Suppressor macrophage treated with lipopolysaccharide for 4 hours (primary cell): ENCODE measurements at regions not wholly inside any gene's neighbourhood (a gene's known extent, or its start where the extent isn't known, plus 50 kb on each side); places are given as distances from the start of the nearest gene placed in this dataset.

Experiments used
- DNase-seq: peaks from one replicate; pipeline ENCODE4 v3.0.0-alpha.2; 2020

DNA sequence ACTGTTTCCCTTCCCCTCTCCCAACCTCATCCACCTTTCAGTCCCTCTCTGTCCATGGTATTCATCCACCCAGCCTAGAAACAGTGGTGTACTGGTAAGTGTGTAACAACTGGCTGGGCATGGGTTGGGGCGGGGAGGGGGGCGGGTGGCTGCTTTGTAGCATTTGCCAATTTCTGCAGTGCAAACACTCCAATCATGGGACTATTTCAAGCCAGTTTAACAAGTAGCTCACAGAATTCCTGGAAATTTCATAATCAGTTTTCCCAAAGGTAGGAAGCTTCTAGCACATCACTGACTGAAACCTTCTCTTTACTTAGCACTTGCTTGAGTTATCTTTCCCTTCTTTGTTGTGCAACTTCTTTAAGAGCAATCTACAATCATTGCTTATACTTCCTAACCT, 100.8 kb upstream of the WASF3 start:
- no peak for DNase-seq

DNA sequence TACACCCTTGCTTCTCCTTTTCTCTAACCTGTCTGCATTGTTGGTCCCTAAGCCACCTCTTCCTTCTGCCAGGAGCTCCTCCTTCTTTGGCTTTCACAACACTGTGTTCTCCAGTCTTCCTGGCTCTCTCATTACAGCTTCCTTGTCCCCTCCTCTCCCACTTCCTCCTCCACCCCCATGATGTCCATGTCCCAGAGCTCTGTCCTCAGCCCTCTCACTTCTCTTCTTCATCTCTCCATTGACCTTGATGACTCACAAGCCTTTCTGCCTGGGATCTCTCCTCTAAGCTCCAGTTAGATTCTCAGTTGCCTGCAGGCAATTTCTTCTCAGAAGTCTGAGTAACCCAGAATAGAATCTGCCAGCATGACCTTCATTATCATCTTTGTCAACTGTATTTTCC, 100.3 kb upstream of the WASF3 start:
- no peak for DNase-seq

DNA sequence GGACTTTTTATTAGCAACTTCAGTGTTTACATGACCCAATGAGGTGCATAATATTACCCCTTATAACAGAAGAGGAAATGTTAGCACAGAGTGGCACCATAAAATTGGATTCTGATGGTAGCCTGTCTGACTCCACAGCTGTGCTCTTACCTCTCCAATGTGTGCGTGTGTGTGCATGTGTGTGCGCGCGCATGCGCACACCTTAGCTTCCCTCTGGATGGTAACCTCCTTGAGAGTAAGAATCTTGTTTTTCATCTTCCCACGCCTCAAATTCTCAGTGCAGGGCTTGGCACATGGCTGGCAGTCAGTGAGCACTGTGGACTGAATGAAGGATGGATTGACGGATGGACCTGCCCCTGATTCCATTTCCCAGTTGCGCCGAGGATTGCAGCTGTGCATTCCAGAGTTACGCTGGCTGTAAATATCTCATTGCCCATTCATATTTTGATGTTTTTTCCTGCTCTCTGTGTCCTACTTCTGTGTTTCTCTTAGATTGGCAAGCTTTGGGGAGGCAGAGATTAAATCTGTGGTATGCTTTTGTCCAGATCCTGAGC, 99.2 kb upstream of the WASF3 start:
- no peak for DNase-seq

DNA sequence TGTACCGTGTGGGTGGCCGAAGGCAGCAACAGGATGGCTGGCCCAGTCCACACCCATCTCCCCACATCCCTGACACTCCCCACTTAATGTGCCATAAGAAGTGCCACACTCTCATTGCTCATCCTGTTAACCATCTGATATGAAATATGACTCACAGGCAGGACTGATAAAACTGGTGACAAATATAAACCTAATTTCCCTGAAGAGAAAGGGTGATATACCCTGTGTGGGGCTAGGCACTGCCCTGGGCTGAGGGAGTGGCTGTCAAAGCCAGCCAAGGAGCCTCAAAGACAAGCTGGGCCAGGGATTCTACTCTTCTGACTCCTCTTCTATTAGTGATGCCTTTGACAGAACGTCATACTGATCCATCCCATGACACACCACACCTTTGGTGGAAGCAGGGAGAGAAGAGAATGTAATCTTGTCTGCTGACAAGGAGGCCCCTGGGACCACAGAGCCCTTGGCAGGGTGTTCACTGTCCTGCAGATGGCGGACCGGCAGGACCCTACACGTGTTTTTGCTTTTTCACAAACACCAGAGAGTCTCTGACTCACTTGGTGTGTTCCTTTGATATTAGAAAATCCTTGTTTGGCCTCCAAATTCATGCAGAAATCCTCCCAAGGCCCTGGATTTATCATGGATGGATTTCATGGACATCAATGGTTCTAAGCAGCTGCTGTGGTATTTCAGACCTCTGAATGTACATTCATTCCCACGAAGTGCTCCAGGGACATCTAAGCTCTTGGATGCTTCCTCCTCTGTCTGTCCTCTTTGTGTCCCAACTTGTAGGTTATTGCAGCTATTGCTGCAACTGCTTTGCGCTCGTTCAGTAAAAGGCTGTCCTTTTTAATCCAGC, 98.0 kb upstream of the WASF3 start:
- no peak for DNase-seq

DNA sequence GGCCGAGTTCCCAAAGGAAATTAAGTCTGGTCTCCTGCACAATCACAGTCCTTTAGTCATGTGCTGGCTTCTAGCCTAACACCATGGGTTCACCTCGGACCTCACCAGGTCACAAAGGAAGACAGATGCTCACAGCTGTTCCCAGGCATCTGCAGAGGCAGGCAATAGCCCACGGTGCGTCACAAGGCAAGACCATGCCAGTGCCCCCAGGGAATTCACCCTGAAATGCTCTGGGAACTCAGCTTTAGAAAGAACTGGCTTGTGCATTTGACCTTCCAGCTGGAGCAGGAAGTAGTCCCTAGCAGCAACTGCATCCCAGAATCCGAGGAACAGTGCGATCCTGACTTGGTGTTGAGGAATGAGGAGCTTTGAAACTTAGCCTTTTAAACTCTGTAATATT, 96.8 kb upstream of the WASF3 start:
- DNase-seq = no peak

DNA sequence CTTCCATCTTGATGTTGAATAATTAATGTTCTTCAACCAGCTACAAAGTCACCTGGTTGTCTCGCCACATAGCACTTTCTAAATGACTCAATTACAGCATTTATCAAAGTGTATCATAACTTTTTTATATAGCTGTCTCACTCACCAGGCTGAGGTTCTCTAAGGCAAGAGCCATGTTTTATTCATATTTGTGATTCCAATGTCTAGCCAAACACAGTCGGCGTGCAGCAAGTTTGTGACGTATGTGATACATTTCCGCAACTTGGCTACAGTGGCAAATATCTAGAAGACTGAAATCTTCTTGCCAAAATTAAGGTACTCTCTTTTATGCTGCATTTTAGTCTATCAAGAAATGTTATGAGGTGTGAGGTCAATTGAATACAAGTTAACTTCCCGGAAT, 94.2 kb upstream of the WASF3 start:
- DNase-seq = no peak

DNA sequence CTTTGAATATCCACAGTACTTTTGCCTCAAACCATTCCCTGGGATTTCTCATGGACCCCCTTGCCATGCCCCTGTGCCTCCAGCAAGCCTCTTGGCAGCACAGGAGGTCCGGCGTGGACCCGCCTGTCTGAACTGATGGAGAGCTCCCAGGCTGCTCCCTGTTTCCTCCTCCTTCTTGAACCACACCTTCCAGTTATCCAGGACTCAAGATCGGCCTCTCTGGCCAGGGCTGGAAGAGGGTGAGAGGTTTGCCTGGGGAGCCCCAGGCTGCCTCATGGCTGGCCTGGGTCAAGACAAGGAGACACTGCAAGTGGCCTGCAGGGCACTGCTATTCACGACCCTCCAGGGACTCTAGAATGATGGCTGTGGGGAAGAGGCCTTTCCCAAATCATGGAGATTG, 93.6 kb upstream of the WASF3 start:
- DNase-seq = no peak

DNA sequence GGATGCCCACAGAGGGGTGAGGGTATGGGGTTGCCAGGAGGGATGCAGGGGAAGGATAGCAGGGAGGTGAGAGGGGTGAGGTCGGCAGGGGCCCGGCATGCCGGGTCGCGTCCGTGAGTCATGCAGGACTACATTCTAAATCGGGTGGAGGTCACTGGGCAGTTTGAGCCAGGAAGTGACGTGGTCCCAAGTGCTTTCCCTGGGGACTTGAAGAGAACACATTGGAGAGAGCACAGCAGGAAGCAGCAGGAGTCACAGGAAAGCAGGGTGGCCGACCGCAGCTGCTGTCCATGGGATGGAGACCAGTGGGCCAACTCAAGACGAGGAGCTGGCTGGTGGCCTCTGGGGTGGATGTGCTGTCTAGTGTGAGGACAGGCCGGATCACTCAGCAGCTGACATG, 92.0 kb upstream of the WASF3 start:
- no peak for DNase-seq

DNA sequence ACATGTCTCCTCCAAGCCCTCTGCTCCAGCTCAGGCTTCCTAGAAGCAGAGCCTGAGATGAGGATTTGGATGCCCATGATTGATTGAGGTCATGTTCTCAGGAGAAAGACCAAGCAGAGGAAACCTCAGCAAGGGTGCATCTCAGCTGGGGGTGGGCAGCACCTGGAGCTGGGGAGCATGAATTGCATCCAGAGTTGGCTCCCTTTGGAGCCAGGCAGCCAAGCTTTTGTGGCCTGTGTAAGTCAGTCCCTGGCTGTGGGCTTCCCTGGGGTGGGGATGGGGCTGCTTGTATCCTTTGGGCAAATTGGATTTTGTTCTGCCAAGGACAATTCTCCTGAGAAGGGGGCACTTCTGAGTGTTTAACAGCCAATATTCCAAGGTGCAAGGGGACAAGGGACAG, 91.5 kb upstream of the WASF3 start:
- no peak for DNase-seq

DNA sequence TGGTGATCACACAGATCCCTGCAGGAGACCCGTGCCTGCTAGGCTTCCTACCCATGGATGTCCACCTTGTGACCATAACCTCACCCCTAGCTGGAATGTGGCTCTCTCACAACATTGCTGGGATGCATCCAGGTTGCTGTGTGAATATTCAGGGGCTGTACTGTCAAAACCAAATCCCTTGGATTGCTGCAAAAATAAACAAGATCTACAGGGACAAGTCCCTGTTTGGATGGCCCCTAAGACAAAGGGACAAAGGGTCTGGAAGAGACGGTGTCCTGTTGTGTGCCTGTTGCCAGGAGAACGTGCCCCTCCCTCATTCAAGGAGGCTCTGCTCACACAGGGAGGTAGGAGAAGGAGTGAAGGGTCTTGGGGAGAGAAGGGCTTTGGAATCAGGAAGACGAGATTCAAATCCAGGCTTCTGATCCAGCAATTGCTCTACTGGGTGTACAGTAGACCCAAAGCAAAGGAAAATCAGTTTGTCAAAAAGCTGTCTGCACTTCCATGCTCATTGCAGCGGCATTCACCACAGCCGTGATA, 89.2 kb upstream of the WASF3 start:
- no peak for DNase-seq

DNA sequence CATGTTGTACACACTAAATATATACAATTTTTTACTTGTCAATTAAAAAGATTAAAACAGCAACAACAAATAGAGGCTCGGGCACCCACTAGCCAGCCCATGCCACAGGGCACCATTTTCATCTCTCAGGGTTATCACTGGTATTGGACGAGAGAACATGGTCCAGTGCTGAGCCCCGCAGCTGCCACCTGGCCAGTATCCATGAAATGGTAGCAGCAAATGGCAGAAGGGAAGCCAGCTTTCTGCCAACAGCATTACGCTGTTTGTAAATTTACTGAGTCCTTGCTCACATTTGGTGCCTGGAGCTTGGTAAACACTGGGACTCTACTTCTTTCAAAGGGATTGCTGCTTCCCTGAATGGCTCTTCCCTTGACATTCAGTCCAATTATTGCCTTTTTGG, 87.9 kb upstream of the WASF3 start:
- DNase-seq = no peak

DNA sequence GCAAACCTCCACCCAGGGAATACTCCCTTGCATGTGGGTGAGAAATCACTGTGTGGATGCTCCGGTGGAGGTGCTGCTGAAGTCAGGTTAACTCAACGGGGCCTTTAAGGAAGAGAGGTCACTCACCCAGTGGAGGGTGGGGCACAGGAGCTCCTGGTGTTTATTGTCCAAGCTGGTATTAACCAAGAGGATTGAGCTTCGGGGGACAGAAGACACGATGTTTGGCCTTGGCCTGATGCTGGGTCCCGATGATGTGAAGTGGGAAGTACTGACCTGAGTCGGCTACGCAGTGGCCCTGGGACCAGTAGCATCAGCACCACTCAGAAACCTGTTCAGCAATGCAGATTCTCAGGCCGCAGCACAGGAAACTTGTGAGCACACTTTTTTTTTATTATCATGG, 85.7 kb upstream of the WASF3 start:
- DNase-seq = no peak

DNA sequence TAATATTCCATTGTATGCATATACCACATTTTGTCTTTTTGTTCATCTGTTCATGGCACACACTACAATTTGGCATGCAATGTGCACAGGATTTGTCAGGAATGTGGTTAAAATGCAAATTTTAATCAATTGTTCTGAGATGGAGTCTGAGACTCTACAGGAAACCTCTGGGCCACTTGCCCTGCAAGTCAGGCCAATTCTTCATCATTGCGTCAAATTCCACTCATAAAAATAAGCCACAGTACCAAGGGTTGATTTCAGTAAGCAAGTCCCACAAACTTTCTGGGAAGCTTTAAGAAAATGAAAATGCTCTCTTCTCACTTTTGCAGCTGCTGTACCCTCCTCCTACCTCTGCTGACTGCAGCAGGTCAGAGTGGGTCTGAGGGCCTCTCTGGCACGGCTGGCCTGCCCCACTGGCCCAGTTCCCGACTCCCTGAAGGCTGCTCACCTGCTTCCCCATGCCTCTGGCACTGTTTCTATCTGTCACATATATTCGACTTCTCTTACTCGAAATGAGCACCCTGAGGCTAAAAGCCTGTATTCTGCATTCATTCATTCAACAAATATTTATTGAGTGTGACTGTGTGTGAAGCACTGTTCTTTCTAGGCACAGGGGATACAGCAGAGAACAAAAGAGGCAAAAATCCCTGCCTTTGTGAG, 83.8 kb upstream of the WASF3 start:
- no peak for DNase-seq

DNA sequence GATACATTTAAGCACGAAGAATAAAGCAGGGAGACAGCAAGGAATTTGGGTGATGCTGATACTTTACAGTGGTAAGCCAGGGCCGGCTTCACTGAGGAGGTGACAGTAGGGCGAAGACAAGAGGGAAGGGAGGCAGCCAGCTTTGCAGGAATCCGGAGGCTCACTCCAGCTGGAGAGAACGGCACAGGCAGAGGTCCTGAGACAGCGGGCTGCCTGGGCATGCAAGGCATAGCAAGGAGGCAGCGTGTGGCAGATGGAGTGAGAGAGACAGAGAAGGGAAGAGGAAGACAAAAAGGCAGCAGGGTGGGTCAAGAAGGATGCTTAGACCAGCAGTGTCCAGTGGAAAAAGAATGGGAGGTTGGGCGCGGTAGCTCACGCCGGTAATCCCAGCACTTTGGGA, 83.2 kb upstream of the WASF3 start:
- DNase-seq = no peak

DNA sequence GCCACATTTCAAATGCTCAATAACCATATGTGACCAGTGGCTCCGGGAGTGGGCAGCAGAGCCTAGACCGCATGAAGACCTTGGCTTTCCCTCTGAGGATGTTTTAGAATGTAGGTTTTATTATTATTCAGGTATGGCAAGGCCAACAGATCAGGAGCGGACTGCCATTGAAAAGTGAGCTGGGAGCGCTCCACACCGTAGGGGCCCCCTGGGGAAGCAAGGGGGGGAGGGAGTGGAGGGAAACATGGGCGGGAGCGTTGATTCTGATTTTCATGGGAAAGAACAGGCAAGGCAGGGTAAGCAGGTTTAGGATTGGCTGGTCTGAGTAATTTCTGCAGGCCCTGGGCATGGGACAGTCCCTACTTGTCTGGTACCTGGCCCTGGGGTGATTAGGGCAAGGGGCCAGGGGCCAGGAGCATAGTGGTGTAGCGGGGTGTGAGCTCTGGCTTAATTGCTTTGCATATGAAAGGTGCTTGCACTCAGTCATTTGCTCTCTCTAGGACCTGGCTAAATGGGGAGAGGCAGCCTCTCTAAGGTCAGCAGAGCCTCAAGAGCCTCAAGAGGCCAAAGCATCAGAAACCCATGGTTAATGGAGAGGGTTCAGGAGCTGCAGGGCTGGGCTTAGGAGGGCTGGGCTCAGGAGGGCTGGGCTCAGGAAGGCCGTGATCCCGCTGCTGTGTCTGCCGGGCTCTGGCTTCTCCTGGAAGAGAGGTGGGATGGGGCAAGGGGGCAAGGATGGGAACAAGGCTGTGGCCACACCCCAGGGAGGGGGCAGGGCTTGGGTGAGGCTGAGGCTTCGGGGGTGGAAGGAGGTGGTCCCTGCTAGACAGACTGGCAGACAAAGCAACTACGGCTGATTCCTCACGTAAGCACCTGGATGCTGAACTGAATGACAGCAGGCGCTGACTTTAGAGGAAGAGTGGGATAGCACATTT, 82.0 kb upstream of the WASF3 start:
- no peak for DNase-seq

DNA sequence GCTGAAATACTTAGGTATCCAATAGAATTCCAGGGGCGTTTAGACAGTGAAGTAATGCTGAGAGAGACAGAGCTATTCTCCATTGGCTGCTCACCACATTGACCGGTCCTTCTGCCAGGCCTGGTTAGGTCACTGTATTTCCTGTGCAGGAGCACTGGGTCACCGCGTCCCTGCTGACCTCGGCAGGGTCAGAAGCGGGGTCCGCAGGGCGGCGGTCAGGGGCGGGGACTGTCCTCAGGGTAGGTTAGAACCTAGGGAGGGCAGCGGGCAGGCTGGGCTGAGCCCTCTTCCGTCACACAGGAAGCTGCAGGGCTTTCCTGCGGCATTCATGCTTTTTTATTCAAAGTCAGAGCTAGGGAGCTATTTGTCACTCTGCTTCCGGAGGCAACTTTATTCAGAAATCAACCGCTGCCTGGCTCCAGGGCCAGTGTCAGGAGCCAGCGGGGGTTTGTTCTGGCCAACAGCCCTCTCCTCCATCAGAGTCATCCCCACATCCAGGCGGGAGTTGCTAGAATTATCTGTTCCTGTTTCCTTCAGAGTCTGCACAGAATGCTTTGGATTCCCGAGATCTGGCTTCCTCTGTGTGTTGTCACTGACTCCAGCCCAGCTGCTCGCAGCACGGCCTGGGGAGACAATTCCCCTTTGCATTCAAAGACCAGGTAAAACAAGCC, 81.2 kb upstream of the WASF3 start:
- no peak for DNase-seq

DNA sequence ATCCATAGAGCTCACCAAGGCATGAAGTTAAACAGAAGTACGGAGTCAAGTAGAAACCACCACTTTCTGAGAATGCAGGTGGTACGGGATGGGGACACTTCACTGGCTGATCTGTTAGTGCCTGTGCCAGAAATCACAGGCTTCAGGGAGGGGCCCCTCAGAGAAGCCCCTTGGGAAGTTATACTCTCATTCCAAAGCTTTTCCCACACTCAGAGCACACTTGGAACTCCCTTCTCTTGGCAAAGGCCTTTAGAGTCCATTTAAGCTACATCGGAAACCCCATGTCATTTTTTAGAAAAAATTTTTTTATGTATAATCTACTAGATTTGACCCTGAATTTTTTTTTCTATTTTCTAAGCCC, 80.7 kb upstream of the WASF3 start:
- DNase-seq = no peak

DNA sequence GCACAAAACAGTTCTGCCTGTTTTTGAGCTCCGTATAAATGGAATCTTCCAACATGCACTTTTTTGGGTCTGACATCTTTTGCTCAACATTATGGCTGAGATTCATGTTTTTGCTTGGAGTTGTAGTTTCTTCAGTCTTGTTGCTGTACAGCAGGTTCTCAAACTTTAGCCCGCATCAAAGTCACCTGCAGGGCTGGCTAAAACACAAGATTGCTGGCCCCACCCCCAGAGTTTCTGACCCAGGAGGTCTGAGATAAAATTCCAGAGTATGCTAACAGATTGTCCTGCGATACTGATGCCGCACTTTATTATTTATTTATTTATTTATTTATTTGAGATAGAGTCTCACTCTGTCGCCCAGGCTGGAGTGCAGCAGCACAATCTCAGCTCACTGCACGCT, 79.8 kb upstream of the WASF3 start:
- DNase-seq = no peak

DNA sequence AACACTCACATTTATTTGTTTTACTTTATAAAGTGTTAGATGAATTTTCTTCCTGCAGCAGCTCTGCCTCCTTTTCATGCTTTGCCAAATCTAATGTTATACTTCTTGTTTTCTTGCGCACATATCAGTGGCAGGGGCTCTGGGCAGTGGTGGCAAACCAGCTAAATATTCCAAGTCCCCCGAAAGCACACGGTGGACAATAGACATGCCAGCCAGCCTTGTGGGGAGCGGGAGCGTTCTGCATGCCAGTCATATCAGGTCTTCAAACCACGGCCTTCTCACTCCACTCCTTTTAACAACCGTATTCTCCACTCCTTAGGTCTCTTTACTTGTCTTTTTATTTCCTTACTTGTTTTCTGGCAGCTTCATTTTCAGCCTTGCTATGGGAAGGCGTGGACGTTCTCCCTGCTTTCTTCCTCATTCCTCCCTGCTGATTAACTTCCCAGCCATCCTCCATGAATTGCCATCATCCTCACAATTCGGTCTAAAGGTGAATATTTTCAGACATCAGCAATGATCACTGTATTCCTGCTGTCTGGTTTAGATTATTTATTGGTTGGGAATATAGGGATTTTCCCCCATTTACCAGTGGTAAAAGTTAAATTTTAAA, 77.1 kb upstream of the WASF3 start:
- DNase-seq = no peak

DNA sequence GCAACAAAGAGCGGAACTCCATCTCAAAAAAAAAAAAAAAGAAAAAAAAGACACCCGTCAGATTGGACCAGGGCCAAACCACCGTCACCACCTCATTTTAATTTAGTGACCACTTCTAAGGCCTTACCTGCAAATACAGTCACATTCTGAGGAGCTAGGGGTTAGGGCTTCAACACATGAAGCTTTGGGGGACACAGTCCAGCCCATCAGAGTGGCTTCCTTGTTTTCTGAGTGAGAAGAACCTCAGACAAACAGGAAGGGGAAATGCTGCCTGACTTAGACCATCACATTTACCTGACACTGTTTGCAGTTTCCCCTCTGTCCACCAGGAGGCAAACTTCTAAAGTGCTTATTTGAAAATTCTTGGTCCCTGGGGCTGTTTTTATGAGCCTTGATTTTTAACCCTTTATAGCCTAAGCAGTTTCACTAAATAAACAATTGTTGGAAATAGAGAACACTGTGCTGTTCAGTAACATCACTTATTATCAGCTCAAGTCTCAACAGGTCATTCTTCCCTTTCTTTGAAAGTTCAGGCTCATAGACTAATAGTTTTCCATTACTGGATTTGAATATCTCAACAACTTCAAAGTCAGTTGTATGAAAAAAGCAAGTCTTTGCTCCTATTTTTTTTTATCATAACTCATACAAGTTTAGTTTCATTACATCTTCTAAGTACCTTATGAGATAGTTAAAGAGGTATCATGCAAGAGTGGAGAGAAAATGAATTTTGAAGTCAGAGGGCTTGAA, 74.9 kb upstream of the WASF3 start:
- peak; percentile 80 for DNase-seq

DNA sequence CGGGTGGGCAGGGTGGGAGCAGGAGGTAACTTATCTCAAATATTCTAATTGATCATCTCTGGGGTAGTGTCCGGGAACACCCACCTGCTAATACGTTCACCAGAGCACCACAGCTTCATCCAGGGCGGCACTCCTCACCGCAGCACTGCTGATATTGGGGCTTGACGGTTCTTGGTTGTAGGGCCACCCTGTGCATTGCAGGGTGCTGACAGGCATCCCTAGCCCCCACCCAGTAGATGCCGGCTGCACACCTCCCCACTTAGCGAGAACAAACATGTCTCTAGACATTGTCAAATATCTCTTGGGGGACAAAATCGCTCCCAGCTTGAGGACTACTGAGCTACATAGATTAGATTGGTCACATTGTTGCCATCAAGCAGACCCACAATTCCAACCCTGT, 73.9 kb upstream of the WASF3 start:
- no peak for DNase-seq
